Lung (tissue), 11 donors: ENCODE measurements at regions not wholly inside any gene's neighbourhood (a gene's known extent, or its start where the extent isn't known, plus 50 kb on each side); places are given as distances from the start of the nearest gene placed in this dataset.

Experiments used
- ATAC-seq: fragments of 200-7000 bp; cut with Tn5 transposase; one replicate; pipeline ENCODE4 v1.9.1; 2020; ENCODE audit warnings: moderate number of reproducible peaks; ENCODE audit not compliant: insufficient read depth, low FRiP score
- DNase-seq, 3 donors: peaks; one replicate each; pipeline ENCODE4 v3.0.0-alpha.2; 2013 to 2017
- H3K27ac ChIP-seq, 2 donors: one replicate each; pipeline ENCODE4 v1.5.1; 2013; ENCODE audit warnings: mild to moderate bottlenecking in 2 of 2, moderate library complexity in 2 of 2, control low read depth in 1 of 2, inconsistent platforms in 1 of 2, low read depth in 1 of 2, low read length in 1 of 2
- H3K27me3 ChIP-seq, 3 donors: one replicate each; pipeline ENCODE4 v1.5.1; 2013; ENCODE audit warnings: low read length in 2 of 3; ENCODE audit not compliant: control insufficient read depth in 3 of 3, insufficient read depth in 3 of 3
- H3K36me3 ChIP-seq, 4 donors: one replicate each; pipeline ENCODE4 v1.5.1; 2013; ENCODE audit warnings: low read length in 4 of 4, mild to moderate bottlenecking in 1 of 4, moderate library complexity in 1 of 4; ENCODE audit not compliant: control insufficient read depth in 4 of 4, insufficient read depth in 4 of 4
- H3K4me1 ChIP-seq, 5 donors: one replicate each; pipeline ENCODE4 v1.5.1; 2013; ENCODE audit warnings: low read length in 5 of 5, mild to moderate bottlenecking in 2 of 5, moderate library complexity in 1 of 5; ENCODE audit not compliant: control insufficient read depth in 5 of 5, insufficient read depth in 5 of 5
- H3K4me3 ChIP-seq: one replicate; pipeline ENCODE4 v1.5.1; 2013; ENCODE audit warnings: mild to moderate bottlenecking, control low read depth, moderate library complexity
- H3K9ac ChIP-seq, 2 donors: one replicate each; pipeline ENCODE4 v1.5.1; 2013; ENCODE audit warnings: low read length in 2 of 2, control low read depth in 1 of 2; ENCODE audit not compliant: insufficient read depth in 1 of 2
- H3K9me3 ChIP-seq, 4 donors: one replicate each; pipeline ENCODE4 v1.5.1; 2013; ENCODE audit warnings: low read length in 3 of 4, mild to moderate bottlenecking in 1 of 4, moderate library complexity in 1 of 4; ENCODE audit not compliant: control insufficient read depth in 4 of 4, insufficient read depth in 3 of 4
- CTCF ChIP-seq: IDR thresholded peaks from 2 replicates; pipeline ENCODE4 v1.5.1; 2012; ENCODE audit warnings: mild to moderate bottlenecking; ENCODE audit errors: control extremely low read depth, extremely low read depth
- WGBS, 2 donors: extraction: QIAGEN DNeasy Blood & Tissue Kit; methylation state at CpG; one replicate each; pipeline ENCODE4 v1.1.7; 2013; 5-methylcytosine and 5-hydroxymethylcytosine counted together
- donor health status: control.
- donor health status: control.
- donor health status: Bipolar disorder and iron deficiency.
- donor health status: healthy.
- donor health status: DM: yes; HTN: yes; CAD: no.

GRCh38 chr13:29980339-29980738, 129.9 kb upstream of the UBL3 start:
- TF ChIP-seq CTCF, result no peak
- ATAC-seq (no peak), DNase-seq (no peak)
- Histone ChIP-seq H3K9me3 (peaks cover 0 to 3% (median 1%) of the 10 kb centered on the region in 4 donors), H3K27me3 (peaks cover 0 to 2% (median 0%) of the 10 kb centered on the region in 3 donors), H3K9ac (no peak overlapping the region), H3K36me3 (no peaks in the 10 kb centered on the region), H3K27ac (no peak overlapping the region), H3K4me1 (peaks cover 0 to 16% (median 0%) of the 10 kb centered on the region in 5 donors), H3K4me3 (no peak overlapping the region)
- WGBS, 2 donors, result 81 to 93% methylated on average over 2 of the region's 2 CpGs

- Histone ChIP-seq H3K9ac (no peak overlapping the region), H3K27me3 (peaks cover 0 to 2% (median 0%) of the 10 kb centered on the region in 3 donors), H3K4me3 (no peak overlapping the region), H3K4me1 (peaks cover 0 to 16% (median 0%) of the 10 kb centered on the region in 5 donors), H3K36me3 (no peaks in the 10 kb centered on the region), H3K9me3 (peaks cover 0 to 5% (median 2%) of the 10 kb centered on the region in 4 donors), H3K27ac (no peak overlapping the region)
- DNase-seq (no peak), ATAC-seq (no peak)
- WGBS, 2 donors, result 89 to 97% methylated on average over 2 of the region's 2 CpGs
- no peak for TF ChIP-seq CTCF
These were observed 127.8 kb upstream of the UBL3 start for GRCh38 chr13:29978211-29978610.

- Histone ChIP-seq H3K9me3 (peaks cover 0 to 5% (median 2%) of the 10 kb centered on the region in 4 donors), H3K36me3 (no peaks in the 10 kb centered on the region), H3K27ac (no peak overlapping the region), H3K27me3 (peaks cover 0 to 2% (median 0%) of the 10 kb centered on the region in 3 donors), H3K9ac (no peak overlapping the region), H3K4me1 (peaks cover 0 to 16% (median 0%) of the 10 kb centered on the region in 5 donors), H3K4me3 (no peak overlapping the region)
- no peak for ATAC-seq
- peak; percentile 51 to 93 (median 90) for DNase-seq
- no peak for TF ChIP-seq CTCF
- 57 to 76% methylated on average over 6 of the region's 6 CpGs for WGBS, 2 donors
These were observed 127.2 kb upstream of the UBL3 start for GRCh38 chr13:29977476-29978120.
